Tibial artery (tissue), 4 donors: ENCODE measurements at regions not wholly inside any gene's neighbourhood (a gene's known extent, or its start where the extent isn't known, plus 50 kb on each side); places are given as distances from the start of the nearest gene placed in this dataset.

ENCODE experiments used
- DNase-seq, 2 donors: peaks; one replicate each; pipeline ENCODE4 v3.0.0-alpha.2; 2019
- H3K27ac ChIP-seq, 2 donors: fragments of 200-600 bp; sonication (generic) in 1 of 2; 1 replicate in 1 of 2; 2 replicates in 1 of 2; pipeline ENCODE4 v1.5.1; 2018 to 2019; ENCODE audit warnings: mild to moderate bottlenecking in 1 of 2
- H3K27me3 ChIP-seq, 2 donors: fragments of 200-600 bp; sonication (generic) in 1 of 2; one replicate each; pipeline versions ENCODE4 v1.5.1 to v1.6.0; 2016 to 2019
- H3K36me3 ChIP-seq, 3 donors: fragments of 200-600 bp; sonication (generic) in 2 of 3; one replicate each; pipeline ENCODE4 v1.5.1; 2016 to 2019; ENCODE audit warnings: mild to moderate bottlenecking in 2 of 3
- H3K4me1 ChIP-seq, 4 donors: fragments of 200-600 bp; sonication (generic) in 2 of 4; 1 replicate in 3 of 4; 2 replicates in 1 of 4; pipeline ENCODE4 v1.5.1; 2016 to 2019
- H3K4me3 ChIP-seq, 2 donors: fragments of 200-600 bp; sonication (generic) in 1 of 2; 1 replicate in 1 of 2; 2 replicates in 1 of 2; pipeline ENCODE4 v1.5.1; 2018 to 2019; ENCODE audit warnings: mild to moderate bottlenecking in 2 of 2
- H3K9me3 ChIP-seq, 3 donors: fragments of 200-600 bp; sonication (generic) in 1 of 3; one replicate each; pipeline ENCODE4 v1.5.1; 2016 to 2019
- intact Hi-C: fragments of 100-400 bp; cut with DNase I; formaldehyde crosslinking; loops from one replicate; pipeline ENCODE4 v1.15.0; 2023; ENCODE audit warnings: low total_unique reads
- TF ChIP-seq, protein P1 (sequence below), 2 experiments: fragments of 200-600 bp in 1 of 2; fragments of 450-650 bp in 1 of 2; IDR thresholded peaks; one replicate each; pipeline ENCODE4 v1.5.1; 2017 to 2019; ENCODE audit warnings: antibody characterized with exemption in 2 of 2, mild to moderate bottlenecking in 1 of 2, moderate library complexity in 1 of 2

DNA sequence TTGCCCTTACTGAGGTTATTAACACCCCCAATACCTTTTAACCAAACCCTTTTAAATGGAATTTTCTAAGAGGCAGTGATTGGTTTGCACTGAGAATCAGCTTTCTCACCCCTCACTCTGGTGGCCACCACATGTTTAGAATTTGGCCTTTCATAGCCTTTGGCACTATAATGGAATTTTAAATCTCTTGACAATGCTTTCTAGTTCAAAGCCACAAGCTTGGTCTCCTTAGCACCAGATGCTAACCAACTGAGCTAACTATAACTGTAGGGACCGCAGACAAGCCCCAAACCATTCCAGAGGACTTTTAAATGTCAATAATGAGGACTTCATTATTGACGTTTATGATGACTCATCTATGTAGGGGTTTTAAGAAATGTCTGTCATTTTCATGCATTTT lies 238.7 kb upstream of the SNX7 start:
- Histone ChIP-seq H3K27ac (no peak overlapping the region), H3K9me3 (no peaks in the 10 kb centered on the region), H3K27me3 (no peaks in the 10 kb centered on the region), H3K4me3 (no peak overlapping the region), H3K36me3 (no peaks in the 10 kb centered on the region), H3K4me1 (no peaks in the 10 kb centered on the region)
- intact Hi-C loops: no loop called here
- DNase-seq: no peak
- TF ChIP-seq, protein P1, sequence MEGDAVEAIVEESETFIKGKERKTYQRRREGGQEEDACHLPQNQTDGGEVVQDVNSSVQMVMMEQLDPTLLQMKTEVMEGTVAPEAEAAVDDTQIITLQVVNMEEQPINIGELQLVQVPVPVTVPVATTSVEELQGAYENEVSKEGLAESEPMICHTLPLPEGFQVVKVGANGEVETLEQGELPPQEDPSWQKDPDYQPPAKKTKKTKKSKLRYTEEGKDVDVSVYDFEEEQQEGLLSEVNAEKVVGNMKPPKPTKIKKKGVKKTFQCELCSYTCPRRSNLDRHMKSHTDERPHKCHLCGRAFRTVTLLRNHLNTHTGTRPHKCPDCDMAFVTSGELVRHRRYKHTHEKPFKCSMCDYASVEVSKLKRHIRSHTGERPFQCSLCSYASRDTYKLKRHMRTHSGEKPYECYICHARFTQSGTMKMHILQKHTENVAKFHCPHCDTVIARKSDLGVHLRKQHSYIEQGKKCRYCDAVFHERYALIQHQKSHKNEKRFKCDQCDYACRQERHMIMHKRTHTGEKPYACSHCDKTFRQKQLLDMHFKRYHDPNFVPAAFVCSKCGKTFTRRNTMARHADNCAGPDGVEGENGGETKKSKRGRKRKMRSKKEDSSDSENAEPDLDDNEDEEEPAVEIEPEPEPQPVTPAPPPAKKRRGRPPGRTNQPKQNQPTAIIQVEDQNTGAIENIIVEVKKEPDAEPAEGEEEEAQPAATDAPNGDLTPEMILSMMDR (IDR thresholded peaks at IDR 0.05): no peak

DNA sequence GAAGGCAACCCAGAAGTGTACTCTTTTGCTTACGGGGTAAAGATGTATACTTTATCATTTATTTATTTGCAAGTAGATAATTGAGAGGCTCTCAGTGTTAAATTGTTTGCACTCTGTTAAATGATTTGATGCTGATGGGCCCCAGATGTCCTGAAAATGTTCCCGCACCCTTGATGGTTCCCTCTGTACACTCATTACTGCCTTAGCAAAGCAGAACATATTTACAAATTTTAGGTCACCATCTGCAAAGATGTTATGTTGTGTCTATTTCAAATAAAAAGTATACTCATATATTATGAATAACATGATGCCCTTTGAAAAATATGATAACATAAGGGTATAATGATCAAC lies 240.5 kb upstream of the SNX7 start:
- no peak overlapping the region for H3K4me3 ChIP-seq
- H3K36me3 ChIP-seq: no peaks in the 10 kb centered on the region
- no peaks in the 10 kb centered on the region for H3K27me3 ChIP-seq
- TF ChIP-seq, protein P1 (IDR thresholded peaks at IDR 0.05): no peak
- no peaks in the 10 kb centered on the region for H3K4me1 ChIP-seq
- no peak overlapping the region for H3K27ac ChIP-seq
- no peaks in the 10 kb centered on the region for H3K9me3 ChIP-seq
- intact Hi-C loops: no loop called here
- no peak for DNase-seq

DNA sequence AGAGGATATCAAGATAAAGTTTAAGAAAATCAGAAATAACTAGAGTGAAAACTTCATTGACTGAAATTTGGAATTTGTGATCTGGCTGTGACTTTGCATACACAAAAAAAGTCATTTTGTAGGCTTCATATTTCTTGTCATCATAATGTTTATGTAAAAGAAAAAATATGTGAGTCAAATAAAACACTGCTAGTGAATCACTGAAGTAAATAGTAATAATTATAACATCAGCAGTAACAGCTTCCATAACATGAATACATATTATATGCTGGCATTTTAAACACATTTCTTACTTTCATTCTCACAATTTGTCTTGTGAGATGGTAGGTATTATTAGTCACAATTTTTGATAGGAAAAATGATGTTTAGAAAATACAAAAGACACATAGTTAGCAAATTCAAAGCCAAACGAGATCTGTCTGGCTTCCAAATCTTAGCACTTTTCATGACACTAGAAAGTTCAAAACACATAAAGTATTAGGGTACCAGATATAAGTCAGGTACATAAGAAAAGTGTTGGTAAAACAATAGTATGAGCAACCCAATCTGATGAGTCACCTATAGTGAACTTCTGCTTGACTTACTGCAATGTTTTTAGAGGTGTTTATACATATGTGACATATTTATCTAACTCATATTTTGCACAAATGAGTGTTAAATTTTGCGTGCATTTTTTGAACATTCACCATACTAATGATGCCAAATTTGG lies 241.0 kb upstream of the SNX7 start:
- no peaks in the 10 kb centered on the region for H3K4me1 ChIP-seq
- TF ChIP-seq, protein P1 (IDR thresholded peaks at IDR 0.05): no peak
- H3K27me3 ChIP-seq: no peaks in the 10 kb centered on the region
- no peaks in the 10 kb centered on the region for H3K9me3 ChIP-seq
- no peak overlapping the region for H3K4me3 ChIP-seq
- intact Hi-C loops: no loop called here
- no peak for DNase-seq
- H3K27ac ChIP-seq: no peak overlapping the region
- no peaks in the 10 kb centered on the region for H3K36me3 ChIP-seq

DNA sequence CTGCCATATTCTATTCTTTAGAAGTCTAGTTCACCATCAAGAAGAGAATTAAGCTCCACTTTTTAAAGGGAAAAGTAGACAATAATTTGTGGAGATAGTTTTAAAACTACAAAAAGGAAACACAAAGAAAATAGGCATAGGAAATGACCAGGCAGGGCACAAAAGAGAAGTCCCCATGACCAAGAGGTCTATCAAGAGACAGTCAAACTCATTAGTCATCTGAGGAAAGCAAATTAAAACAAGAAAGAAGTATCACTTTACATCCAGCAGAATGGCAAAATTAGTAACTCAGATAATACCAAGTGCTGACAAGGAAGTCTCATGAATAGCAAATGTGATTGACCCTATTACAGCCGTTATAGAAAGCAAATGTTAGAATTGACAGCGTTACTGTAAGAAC lies 243.7 kb upstream of the SNX7 start:
- no peaks in the 10 kb centered on the region for H3K9me3 ChIP-seq
- H3K4me3 ChIP-seq: no peak overlapping the region
- DNase-seq: no peak
- H3K27ac ChIP-seq: no peak overlapping the region
- intact Hi-C loops: no loop called here
- H3K27me3 ChIP-seq: no peaks in the 10 kb centered on the region
- TF ChIP-seq, protein P1 (IDR thresholded peaks at IDR 0.05): no peak
- H3K4me1 ChIP-seq: no peaks in the 10 kb centered on the region
- no peaks in the 10 kb centered on the region for H3K36me3 ChIP-seq

DNA sequence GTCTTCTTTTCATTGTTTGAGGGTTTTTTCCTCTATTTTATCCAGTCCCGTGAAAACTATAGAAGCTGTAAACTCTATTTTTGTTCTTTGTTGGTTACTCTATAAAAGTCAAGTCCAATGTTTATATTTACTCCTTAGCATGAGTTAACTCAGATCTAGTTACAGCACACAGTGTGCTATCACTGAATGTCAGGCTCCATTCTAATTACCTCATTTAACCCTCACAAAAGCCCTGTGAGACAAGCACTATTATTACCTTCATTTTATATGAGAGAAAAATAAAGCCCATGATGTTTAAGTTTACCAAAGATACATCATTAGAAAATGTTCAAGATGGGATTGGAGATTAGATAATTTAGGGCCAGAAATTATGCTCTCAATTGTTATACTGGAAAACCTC lies 251.4 kb upstream of the SNX7 start:
- H3K4me1 ChIP-seq: no peaks in the 10 kb centered on the region
- no peaks in the 10 kb centered on the region for H3K27me3 ChIP-seq
- no peaks in the 10 kb centered on the region for H3K36me3 ChIP-seq
- intact Hi-C loops: no loop called here
- no peak for DNase-seq
- H3K27ac ChIP-seq: no peak overlapping the region
- TF ChIP-seq, protein P1 (IDR thresholded peaks at IDR 0.05): no peak
- no peak overlapping the region for H3K4me3 ChIP-seq
- no peaks in the 10 kb centered on the region for H3K9me3 ChIP-seq
